Upper lobe of right lung (tissue), 1 donor: ENCODE measurements at regions not wholly inside any gene's neighbourhood (a gene's known extent, or its start where the extent isn't known, plus 50 kb on each side); places are given as distances from the start of the nearest gene placed in this dataset.

Experiments
- ATAC-seq: fragments of 200-7000 bp; cut with Tn5 transposase; one replicate; pipeline ENCODE4 v1.9.1; 2020; ENCODE audit warnings: mild to moderate bottlenecking, moderate library complexity
- DNase-seq: peaks from one replicate; pipeline ENCODE4 v3.0.0-alpha.2; 2020
- H3K27ac ChIP-seq: fragments of 200-600 bp; one replicate; pipeline ENCODE4 v1.8.0; 2022
- H3K27me3 ChIP-seq: fragments of 200-600 bp; one replicate; pipeline ENCODE4 v1.8.0; 2022; ENCODE audit warnings: mild to moderate bottlenecking
- H3K36me3 ChIP-seq: fragments of 200-600 bp; one replicate; pipeline ENCODE4 v1.8.0; 2022
- H3K4me1 ChIP-seq: fragments of 200-600 bp; one replicate; pipeline ENCODE4 v1.8.0; 2022
- H3K4me3 ChIP-seq: fragments of 200-600 bp; one replicate; pipeline ENCODE4 v1.8.0; 2022; ENCODE audit warnings: mild to moderate bottlenecking
- H3K9me3 ChIP-seq: fragments of 200-600 bp; one replicate; pipeline ENCODE4 v1.8.0; 2022
- intact Hi-C: fragments of 100-400 bp; cut with DNase I; formaldehyde crosslinking; loops from one replicate; pipeline ENCODE4 v1.11.0; 2022
- TF ChIP-seq, protein P1 (sequence below): fragments of 200-600 bp; IDR thresholded peaks from one replicate; pipeline ENCODE4 v1.8.0; 2022; ENCODE audit warnings: antibody characterized with exemption
- donor health status: DM: no; HTN: yes; CAD: no; lungs with severe emphysema.

DNA sequence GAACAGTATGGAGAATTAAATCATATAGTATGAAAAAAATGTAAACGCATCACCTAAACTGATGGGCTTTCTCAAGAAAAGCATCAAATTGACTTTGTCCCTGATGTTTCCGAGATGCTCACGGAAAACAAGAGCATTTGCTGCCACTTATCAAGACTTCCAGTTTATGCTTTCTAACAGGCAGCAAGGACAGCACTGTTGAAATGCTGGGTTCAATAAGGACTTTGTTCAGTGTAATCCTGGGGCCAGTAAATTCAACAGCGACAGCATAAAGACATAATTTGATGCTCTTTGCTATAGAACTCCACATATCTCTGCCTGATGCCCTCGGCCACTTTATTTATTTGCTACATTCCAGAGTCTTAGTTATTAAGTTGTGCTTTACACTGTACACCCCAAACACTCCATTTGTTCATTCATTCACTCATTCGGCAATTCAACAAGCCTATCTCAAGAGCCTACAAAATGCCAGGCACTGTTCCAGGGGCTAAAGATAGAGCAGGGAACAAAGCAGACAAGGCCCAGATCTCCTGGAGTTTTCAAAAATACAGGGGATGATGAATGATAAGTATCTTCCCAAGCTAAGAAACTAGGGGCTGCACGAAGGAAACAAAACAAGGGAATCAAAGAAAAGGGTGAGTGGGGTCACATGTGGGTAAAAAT, 294.6 kb downstream of the ZNF608 start:
- no peak for DNase-seq

DNA sequence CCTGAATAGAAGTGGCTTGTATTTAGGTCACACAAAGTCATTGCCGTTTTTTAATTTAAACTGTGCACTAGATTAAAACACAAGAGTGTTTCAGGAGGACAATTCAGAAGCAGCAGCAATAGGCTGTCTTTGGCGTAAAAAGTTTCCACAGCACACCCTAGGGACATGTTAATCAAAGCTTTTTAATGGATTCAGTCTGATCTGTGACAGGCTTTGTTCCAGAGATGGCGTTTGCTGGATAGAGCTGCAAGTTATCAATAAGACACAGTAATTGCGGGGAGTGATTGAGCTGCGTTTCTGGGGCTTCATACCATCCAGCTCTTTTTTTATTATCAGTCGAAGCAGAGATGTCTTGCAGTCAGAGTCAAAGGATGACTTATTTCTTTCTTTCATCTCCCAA, 300.3 kb downstream of the ZNF608 start:
- no peak overlapping the region for H3K27ac ChIP-seq
- no peaks in the 10 kb centered on the region for H3K27me3 ChIP-seq
- no peak overlapping the region for H3K4me3 ChIP-seq
- H3K36me3 ChIP-seq = no peaks in the 10 kb centered on the region
- H3K9me3 ChIP-seq = no peaks in the 10 kb centered on the region
- ATAC-seq (no peak), DNase-seq (no peak)
- TF ChIP-seq, protein P1, sequence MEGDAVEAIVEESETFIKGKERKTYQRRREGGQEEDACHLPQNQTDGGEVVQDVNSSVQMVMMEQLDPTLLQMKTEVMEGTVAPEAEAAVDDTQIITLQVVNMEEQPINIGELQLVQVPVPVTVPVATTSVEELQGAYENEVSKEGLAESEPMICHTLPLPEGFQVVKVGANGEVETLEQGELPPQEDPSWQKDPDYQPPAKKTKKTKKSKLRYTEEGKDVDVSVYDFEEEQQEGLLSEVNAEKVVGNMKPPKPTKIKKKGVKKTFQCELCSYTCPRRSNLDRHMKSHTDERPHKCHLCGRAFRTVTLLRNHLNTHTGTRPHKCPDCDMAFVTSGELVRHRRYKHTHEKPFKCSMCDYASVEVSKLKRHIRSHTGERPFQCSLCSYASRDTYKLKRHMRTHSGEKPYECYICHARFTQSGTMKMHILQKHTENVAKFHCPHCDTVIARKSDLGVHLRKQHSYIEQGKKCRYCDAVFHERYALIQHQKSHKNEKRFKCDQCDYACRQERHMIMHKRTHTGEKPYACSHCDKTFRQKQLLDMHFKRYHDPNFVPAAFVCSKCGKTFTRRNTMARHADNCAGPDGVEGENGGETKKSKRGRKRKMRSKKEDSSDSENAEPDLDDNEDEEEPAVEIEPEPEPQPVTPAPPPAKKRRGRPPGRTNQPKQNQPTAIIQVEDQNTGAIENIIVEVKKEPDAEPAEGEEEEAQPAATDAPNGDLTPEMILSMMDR = no peak
- H3K4me1 ChIP-seq = no peaks in the 10 kb centered on the region
- intact Hi-C loops = no loop called here

More for the DNA sequence above, 294.6 kb downstream of the ZNF608 start:
- intact Hi-C loops = no loop called here
- H3K9me3 ChIP-seq = no peaks in the 10 kb centered on the region
- H3K27me3 ChIP-seq = no peaks in the 10 kb centered on the region
- H3K27ac ChIP-seq = no peak overlapping the region
- no peak for ATAC-seq
- no peak overlapping the region for H3K4me3 ChIP-seq
- TF ChIP-seq, protein P1 = no peak
- no peaks in the 10 kb centered on the region for H3K36me3 ChIP-seq
- no peaks in the 10 kb centered on the region for H3K4me1 ChIP-seq

GRCh38 chr5:124445070-124445619, 301.3 kb downstream of the ZNF608 start:
- intact Hi-C loops = no loop called here
- DNase-seq (no peak), ATAC-seq (no peak)
- TF ChIP-seq, protein P1 = no peak
- no peaks in the 10 kb centered on the region for H3K9me3 ChIP-seq
- no peaks in the 10 kb centered on the region for H3K27me3 ChIP-seq
- no peak overlapping the region for H3K27ac ChIP-seq
- H3K4me3 ChIP-seq = no peak overlapping the region
- H3K36me3 ChIP-seq = no peaks in the 10 kb centered on the region
- H3K4me1 ChIP-seq = no peaks in the 10 kb centered on the region

DNA sequence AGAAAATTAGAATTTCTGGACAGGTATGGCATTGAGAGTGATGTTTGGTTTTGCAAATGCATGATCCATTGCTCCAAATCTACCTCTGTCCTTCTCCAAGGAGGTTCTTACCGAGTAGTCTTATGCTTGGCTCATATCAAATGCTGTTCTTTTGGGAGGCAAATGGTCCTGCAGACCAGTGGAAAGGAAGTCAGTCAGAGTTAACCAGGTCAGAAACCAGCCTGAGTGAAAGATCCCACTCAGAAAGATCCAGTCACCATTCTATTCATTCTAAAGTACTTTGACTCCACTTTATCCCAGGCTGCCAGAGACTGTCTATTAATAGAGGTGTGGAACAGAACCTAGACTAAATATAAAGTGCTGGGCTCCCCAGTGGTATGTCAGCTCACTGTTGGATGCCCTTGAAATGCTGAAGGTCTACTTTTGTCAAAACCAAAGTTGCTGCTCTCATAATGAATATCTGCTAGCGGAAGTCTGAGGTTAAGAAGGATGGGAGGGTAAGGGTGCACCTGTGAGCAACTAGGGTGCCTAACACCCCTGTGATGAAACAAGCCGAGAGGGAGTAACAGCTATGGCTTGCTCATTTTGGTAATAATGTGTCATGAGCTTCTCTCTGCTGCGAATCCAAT, 302.2 kb downstream of the ZNF608 start:
- no peak overlapping the region for H3K27ac ChIP-seq
- ATAC-seq (no peak), DNase-seq (no peak)
- no peaks in the 10 kb centered on the region for H3K27me3 ChIP-seq
- intact Hi-C loops = no loop called here
- H3K9me3 ChIP-seq = no peaks in the 10 kb centered on the region
- H3K4me1 ChIP-seq = no peaks in the 10 kb centered on the region
- no peak overlapping the region for H3K4me3 ChIP-seq
- TF ChIP-seq, protein P1 = no peak
- no peaks in the 10 kb centered on the region for H3K36me3 ChIP-seq

DNA sequence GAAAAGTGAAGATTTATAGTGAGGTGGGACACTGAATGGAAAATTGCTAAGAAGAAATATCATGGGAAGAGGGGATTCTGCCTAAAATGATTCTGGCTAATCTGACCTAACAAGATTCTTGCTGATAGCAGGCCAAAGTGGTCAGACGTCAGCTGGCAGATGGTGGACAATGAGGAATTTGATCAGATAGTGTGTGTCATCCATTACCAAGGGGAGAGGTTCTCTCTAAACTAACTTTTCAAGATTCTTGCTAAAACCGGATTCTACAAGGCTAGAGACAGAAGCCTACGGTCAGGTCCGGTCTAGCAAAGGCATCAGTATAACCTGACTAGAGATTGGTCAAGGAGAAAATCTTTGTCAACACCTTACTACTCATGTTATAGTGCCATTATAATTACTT, 306.0 kb downstream of the ZNF608 start:
- H3K36me3 ChIP-seq = no peaks in the 10 kb centered on the region
- no peak for ATAC-seq
- no peaks in the 10 kb centered on the region for H3K27me3 ChIP-seq
- intact Hi-C loops = no loop called here
- DNase-seq = no peak
- H3K4me1 ChIP-seq = no peaks in the 10 kb centered on the region
- no peak overlapping the region for H3K27ac ChIP-seq
- TF ChIP-seq, protein P1 = no peak
- H3K9me3 ChIP-seq = no peaks in the 10 kb centered on the region
- no peak overlapping the region for H3K4me3 ChIP-seq
